DOHH2 (cell line): ENCODE measurements at regions not wholly inside any gene's neighbourhood (a gene's known extent, or its start where the extent isn't known, plus 50 kb on each side); places are given as distances from the start of the nearest gene placed in this dataset.

Source experiments
- EZH2phosphoT487 ChIP-seq: fragments of 200-600 bp; sonication (generic); IDR thresholded peaks from 2 replicates; pipeline ENCODE4 v1.6.1; 2017; ENCODE audit warnings: borderline replicate concordance, mild to moderate bottlenecking, antibody characterized with exemption, low read length, moderate library complexity, mixed read lengths
- TF ChIP-seq, protein P1 (sequence below): fragments of 200-600 bp; sonication (generic); IDR thresholded peaks from one replicate; pipeline ENCODE4 v1.5.1; 2014; ENCODE audit warnings: antibody characterized with exemption, mild to moderate bottlenecking, low read depth, low read length; ENCODE audit not compliant: poor library complexity, severe bottlenecking

DNA sequence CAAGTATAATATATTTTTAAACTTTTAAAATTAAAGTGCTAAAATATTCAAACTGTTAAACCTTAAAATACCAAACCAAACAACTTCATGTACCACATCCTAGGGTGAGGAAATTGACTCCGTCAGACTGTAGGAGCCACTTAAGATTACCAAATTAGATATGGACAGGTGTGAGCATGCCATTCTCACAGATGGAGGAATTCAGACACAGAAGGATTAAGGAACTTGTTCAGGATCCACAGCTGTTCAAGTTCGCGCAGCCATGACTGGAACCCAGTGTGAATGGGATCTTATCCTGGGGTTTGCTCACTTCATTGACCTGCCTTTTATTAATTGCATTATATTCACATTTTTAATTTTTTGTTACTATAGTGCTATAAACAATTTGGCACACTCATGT lies 224.9 kb upstream of the PCDH7 start:
- TF ChIP-seq, protein P1, sequence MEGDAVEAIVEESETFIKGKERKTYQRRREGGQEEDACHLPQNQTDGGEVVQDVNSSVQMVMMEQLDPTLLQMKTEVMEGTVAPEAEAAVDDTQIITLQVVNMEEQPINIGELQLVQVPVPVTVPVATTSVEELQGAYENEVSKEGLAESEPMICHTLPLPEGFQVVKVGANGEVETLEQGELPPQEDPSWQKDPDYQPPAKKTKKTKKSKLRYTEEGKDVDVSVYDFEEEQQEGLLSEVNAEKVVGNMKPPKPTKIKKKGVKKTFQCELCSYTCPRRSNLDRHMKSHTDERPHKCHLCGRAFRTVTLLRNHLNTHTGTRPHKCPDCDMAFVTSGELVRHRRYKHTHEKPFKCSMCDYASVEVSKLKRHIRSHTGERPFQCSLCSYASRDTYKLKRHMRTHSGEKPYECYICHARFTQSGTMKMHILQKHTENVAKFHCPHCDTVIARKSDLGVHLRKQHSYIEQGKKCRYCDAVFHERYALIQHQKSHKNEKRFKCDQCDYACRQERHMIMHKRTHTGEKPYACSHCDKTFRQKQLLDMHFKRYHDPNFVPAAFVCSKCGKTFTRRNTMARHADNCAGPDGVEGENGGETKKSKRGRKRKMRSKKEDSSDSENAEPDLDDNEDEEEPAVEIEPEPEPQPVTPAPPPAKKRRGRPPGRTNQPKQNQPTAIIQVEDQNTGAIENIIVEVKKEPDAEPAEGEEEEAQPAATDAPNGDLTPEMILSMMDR: no peak
- no peak for TF ChIP-seq EZH2phosphoT487
